Heart right ventricle (tissue), 16 donors: ENCODE measurements at regions not wholly inside any gene's neighbourhood (a gene's known extent, or its start where the extent isn't known, plus 50 kb on each side); places are given as distances from the start of the nearest gene placed in this dataset.
"Not testable (repeated sequence)": the region's sequence is repeated elsewhere in the genome, so short reads cannot be mapped to it uniquely, and the experiment has no call there.

Source experiments
- ATAC-seq, 8 donors: fragments of 200-7000 bp; cut with Tn5 transposase; one replicate each; pipeline ENCODE4 v1.9.1; 2020; ENCODE audit warnings: mild to moderate bottlenecking in 8 of 8, moderate library complexity in 8 of 8, moderate number of reproducible peaks in 1 of 8
- DNase-seq, 2 donors: peaks; one replicate each; pipeline ENCODE4 v3.0.0-alpha.2; 2020
- H3K27ac ChIP-seq, 10 donors: fragments of 200-600 bp; sonication (generic) in 2 of 10; one replicate each; pipeline versions ENCODE4 v1.5.0 to v1.8.0; 2020 to 2022; ENCODE audit warnings: mild to moderate bottlenecking in 3 of 10
- H3K27me3 ChIP-seq, 7 donors: fragments of 200-600 bp; one replicate each; pipeline ENCODE4 v1.8.0; 2021 to 2022; ENCODE audit warnings: mild to moderate bottlenecking in 2 of 7
- H3K36me3 ChIP-seq, 9 donors: fragments of 200-600 bp; sonication (generic) in 1 of 9; one replicate each; pipeline versions ENCODE4 v1.5.0 to v1.8.0; 2020 to 2022; ENCODE audit warnings: mild to moderate bottlenecking in 2 of 9
- H3K4me1 ChIP-seq, 9 donors: fragments of 200-600 bp; sonication (generic) in 1 of 9; one replicate each; pipeline versions ENCODE4 v1.5.0 to v1.8.0; 2020 to 2022; ENCODE audit warnings: mild to moderate bottlenecking in 4 of 9
- H3K4me3 ChIP-seq, 10 donors: fragments of 200-600 bp; sonication (generic) in 2 of 10; one replicate each; pipeline versions ENCODE4 v1.5.0 to v1.8.0; 2020 to 2022; ENCODE audit warnings: mild to moderate bottlenecking in 7 of 10, moderate library complexity in 2 of 10
- H3K9me3 ChIP-seq, 11 donors: fragments of 200-600 bp in 10 of 11; sonication (generic) in 2 of 11; one replicate each; pipeline versions ENCODE4 v1.5.0 to v1.8.0; 2013 to 2022; ENCODE audit warnings: mild to moderate bottlenecking in 2 of 11, control low read depth in 1 of 11, moderate library complexity in 1 of 11
- WGBS, 2 donors: extraction: QIAGEN DNeasy Blood & Tissue Kit; methylation state at CpG; one replicate each; pipeline ENCODE4 v1.1.7; 2013; ENCODE audit warnings: inconsistent platforms in 1 of 2; 5-methylcytosine and 5-hydroxymethylcytosine counted together
- intact Hi-C, 10 donors: fragments of 100-400 bp; cut with DNase I; formaldehyde crosslinking; loops; one replicate each; pipeline versions ENCODE4 v1.11.1 to v1.14.2; 2022
- TF ChIP-seq, protein P1 (sequence below), 9 donors: fragments of 200-600 bp; sonication (generic) in 2 of 9; IDR thresholded peaks; one replicate each; pipeline versions ENCODE4 v1.5.0 to v1.8.0; 2021 to 2022; ENCODE audit warnings: antibody characterized with exemption in 9 of 9, mild to moderate bottlenecking in 5 of 9, moderate library complexity in 1 of 9
- donor health status: Arrhythmogenic right ventricular cardiomyopathy.
- donor health status: ischemic (EF 13 %, LVEDD 7.1; RV severe dilation, severe dysfunction).
- donor health status: healthy with polysubstance abuse.
- donor health status: DM: no; HTN: yes; CAD: no.
- donor health status: DM: no; HTN: no; CAD: no.
- donor health status: ischemic (EF 25% LVEDD 6.9; RV normal size, moderate dysfunction).
- donor health status: ischemic (EF 25% LVEDD 5.7; RV mildly dilated, moderate dysfunction).
- donor health status: healthy.
- donor health status: DM: yes; HTN: yes; CAD: no.
- donor health status: Ischemic cardiomyopathy.
- donor health status: ischemic (EF 35%, LVEDD 5.7; RV mildly dilated, moderate dysfunction).
- donor health status: nonischemic (EF 11% LVEDD 7.7; RV severe dilation, severe dysfunction).
- donor health status: DM: yes; HTN: yes; CAD: no.
- donor health status: PGD.
- donor health status: ischemic (EF 29% LVEDD 5.4; RV normal size, mild dysfunction).
- donor health status: nonischemic (EF 23%, LVEDD 6.1; RV moderate dilation, normal function).

DNA sequence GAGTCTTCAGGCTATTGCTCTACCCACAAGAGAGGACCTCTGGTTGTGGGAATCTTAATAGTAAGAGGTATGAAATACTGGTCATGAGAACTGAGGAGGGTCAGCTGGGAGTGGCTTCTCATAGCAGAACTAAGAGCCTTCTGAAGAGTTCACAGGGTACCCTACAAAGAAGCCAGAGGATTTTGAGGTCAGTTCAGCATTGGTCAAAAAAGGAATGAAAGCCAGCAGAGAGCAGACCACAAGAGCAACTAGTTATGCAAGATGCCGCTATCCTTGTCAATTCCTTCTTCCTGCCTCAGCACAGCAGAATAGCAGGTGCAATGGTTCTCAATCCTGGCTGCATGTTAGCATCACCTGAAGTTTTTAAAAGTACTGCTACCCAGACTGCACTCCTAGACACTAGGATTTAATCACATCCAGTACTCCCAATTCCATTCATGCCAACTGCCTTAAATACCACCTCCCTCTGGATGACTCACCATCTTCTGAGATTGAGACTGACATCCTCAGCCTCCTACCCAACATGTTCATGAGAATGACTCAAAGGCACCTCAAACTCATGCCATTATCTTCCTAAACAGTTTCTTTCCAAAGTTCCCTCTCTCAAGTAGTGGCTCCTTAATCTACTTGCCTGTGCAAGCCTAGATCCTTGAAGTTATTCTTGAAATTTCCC is 81.0 kb upstream of the RBMS1 start:
- no peak overlapping the region for H3K27ac ChIP-seq
- TF ChIP-seq, protein P1, sequence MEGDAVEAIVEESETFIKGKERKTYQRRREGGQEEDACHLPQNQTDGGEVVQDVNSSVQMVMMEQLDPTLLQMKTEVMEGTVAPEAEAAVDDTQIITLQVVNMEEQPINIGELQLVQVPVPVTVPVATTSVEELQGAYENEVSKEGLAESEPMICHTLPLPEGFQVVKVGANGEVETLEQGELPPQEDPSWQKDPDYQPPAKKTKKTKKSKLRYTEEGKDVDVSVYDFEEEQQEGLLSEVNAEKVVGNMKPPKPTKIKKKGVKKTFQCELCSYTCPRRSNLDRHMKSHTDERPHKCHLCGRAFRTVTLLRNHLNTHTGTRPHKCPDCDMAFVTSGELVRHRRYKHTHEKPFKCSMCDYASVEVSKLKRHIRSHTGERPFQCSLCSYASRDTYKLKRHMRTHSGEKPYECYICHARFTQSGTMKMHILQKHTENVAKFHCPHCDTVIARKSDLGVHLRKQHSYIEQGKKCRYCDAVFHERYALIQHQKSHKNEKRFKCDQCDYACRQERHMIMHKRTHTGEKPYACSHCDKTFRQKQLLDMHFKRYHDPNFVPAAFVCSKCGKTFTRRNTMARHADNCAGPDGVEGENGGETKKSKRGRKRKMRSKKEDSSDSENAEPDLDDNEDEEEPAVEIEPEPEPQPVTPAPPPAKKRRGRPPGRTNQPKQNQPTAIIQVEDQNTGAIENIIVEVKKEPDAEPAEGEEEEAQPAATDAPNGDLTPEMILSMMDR (IDR thresholded peaks at IDR 0.05), result no peak
- no peak overlapping the region for H3K4me3 ChIP-seq
- H3K36me3 ChIP-seq, result no peaks in the 10 kb centered on the region
- WGBS, 2 donors, result 97 to 100% methylated on average over 1 of the region's 1 CpG
- H3K4me1 ChIP-seq, result peaks cover 0 to 41% (median 12%) of the 10 kb centered on the region in 9 donors
- H3K9me3 ChIP-seq, result peaks cover 0 to 19% (median 3%) of the 10 kb centered on the region in 11 donors
- DNase-seq (no peak), ATAC-seq (peak in 1 of 8 donors; percentile 19)
- no peaks in the 10 kb centered on the region for H3K27me3 ChIP-seq
- intact Hi-C loops, result no loop called here

DNA sequence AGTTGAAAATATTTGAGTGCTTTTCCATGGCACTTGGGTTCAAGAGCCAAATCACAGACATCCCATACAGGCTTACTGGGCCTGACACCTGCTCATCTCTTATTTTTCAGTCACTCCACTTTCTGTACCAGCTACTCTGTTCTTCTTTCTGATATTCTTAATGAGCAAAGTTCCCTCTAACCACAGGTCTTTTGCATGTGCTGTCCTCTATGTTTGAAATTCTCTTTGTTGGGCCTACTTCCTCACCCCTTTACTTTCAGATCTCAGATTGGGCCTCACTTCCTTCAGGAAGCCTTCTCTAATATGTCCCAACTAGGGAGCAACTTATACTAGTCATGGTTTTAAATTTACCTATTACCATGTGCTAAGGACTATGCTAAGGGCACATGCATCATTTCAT is 81.8 kb upstream of the RBMS1 start:
- H3K36me3 ChIP-seq, result no peaks in the 10 kb centered on the region
- intact Hi-C loops, result no loop called here
- ATAC-seq (no peak), DNase-seq (no peak)
- peaks cover 0 to 19% (median 3%) of the 10 kb centered on the region in 11 donors for H3K9me3 ChIP-seq
- no peak overlapping the region for H3K4me3 ChIP-seq
- H3K4me1 ChIP-seq, result peaks cover 0 to 34% (median 12%) of the 10 kb centered on the region in 9 donors
- TF ChIP-seq, protein P1 (IDR thresholded peaks at IDR 0.05), result no peak
- H3K27me3 ChIP-seq, result no peaks in the 10 kb centered on the region
- H3K27ac ChIP-seq, result peak overlapping the region in 5 of 10 donors; percentile 2 to 58 (median 46)

DNA sequence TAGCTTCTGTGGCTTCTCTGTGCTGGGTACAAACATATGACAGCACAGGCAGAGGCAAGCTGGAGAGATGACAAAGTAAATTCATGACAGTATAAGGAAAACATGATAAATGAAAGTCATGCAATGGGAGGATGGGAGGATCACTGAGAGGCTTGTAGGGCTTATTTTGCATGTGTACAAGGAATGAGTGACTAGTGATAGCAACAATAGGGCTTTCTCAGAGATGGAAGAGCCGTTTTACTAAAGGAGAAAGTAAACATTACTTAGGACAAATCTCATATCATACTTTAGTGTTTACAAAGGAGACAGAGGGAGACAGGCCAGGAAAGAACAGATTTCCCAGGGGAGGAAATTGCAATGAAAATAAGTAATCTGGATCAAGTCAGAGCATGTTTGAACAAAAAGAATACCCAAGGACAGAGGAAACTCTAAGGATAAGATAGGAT is 82.5 kb upstream of the RBMS1 start:
- DNase-seq (no peak), ATAC-seq (peak in 7 of 8 donors; percentile 51 to 77 (median 66))
- intact Hi-C loops, result no loop called here
- WGBS, 2 donors, result 24 to 38% methylated on average over 1 of the region's 1 CpG
- H3K4me3 ChIP-seq, result no peak overlapping the region
- TF ChIP-seq, protein P1 (IDR thresholded peaks at IDR 0.05), result no peak
- H3K27me3 ChIP-seq, result no peaks in the 10 kb centered on the region
- peak overlapping the region in 9 of 10 donors; percentile 2 to 58 (median 35) for H3K27ac ChIP-seq
- H3K36me3 ChIP-seq, result no peaks in the 10 kb centered on the region
- H3K9me3 ChIP-seq, result peaks cover 0 to 19% (median 3%) of the 10 kb centered on the region in 11 donors
- peaks cover 0 to 28% (median 12%) of the 10 kb centered on the region in 9 donors for H3K4me1 ChIP-seq

DNA sequence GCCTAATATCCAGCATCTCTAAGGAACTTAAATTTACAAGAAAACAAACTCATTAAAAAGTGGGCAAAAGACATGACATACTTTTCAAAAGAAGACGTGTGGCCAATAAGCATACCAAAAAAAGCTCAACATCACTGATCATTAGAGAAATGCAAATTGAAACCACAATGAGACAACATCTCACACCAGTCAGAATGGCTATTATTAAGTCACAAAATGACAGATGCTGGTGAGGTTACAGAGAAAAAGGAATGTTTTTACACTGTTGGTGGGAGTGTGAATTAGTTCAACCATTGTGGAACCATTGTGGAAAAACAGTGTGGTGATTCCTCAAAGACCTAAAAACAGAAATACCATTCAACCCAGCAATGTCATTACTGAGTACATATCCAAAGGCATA is 83.5 kb upstream of the RBMS1 start:
- H3K27me3 ChIP-seq, H3K36me3 ChIP-seq, DNase-seq, H3K4me3 ChIP-seq, intact Hi-C loops, ATAC-seq: not testable (repeated sequence)
- WGBS, 2 donors, result 66 to 69% methylated on average over 1 of the region's 1 CpG
- H3K27ac ChIP-seq, result peak overlapping the region in 3 of 10 donors; percentile 7 to 35 (median 24)
- peaks cover 0 to 27% (median 13%) of the 10 kb centered on the region in 9 donors for H3K4me1 ChIP-seq
- peaks cover 0 to 15% (median 3%) of the 10 kb centered on the region in 11 donors for H3K9me3 ChIP-seq

DNA sequence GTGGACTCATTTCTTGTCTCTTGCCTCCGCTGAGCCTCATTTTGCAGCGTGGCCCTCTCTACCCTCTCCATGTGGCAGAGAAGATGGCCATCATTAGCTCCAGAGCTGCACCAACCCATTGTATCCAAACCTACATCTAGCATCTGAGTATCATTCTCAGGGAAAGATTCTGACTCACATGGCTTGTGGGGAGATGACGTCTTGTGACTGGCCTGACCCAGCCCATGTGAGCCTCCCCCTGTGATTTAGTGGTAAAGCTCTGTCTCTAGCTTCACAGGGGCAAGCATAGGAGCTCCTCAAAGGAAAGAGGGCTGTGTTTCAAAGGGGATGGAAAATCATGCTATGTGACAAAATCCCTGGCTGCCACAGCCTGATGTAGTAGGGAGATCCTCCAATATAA is 87.4 kb upstream of the RBMS1 start:
- no peak overlapping the region for H3K27ac ChIP-seq
- TF ChIP-seq, protein P1 (IDR thresholded peaks at IDR 0.05), result no peak
- peaks cover 0 to 46% (median 37%) of the 10 kb centered on the region in 9 donors for H3K4me1 ChIP-seq
- no peaks in the 10 kb centered on the region for H3K27me3 ChIP-seq
- no peak overlapping the region for H3K4me3 ChIP-seq
- WGBS, 2 donors, result 98% methylated on average over 3 of the region's 3 CpGs
- DNase-seq (no peak), ATAC-seq (no peak)
- intact Hi-C loops, result loop anchor here in 2 of 10 donors (10.0 kb wide), 2 partner anchors 156 to 334 kb away; no protein-coding TSS in a partner anchor
- peaks cover 0 to 7% (median 0%) of the 10 kb centered on the region in 11 donors for H3K9me3 ChIP-seq
- no peaks in the 10 kb centered on the region for H3K36me3 ChIP-seq
